IPS DF 4.7 (cell line): ENCODE measurements at regions not wholly inside any gene's neighbourhood (a gene's known extent, or its start where the extent isn't known, plus 50 kb on each side); places are given as distances from the start of the nearest gene placed in this dataset.
"Not testable (repeated sequence)": the region's sequence is repeated elsewhere in the genome, so short reads cannot be mapped to it uniquely, and the experiment has no call there.

Source experiments
- DNase-seq: peaks from one replicate; pipeline ENCODE4 v3.0.0-alpha.2; 2013; ENCODE audit warnings: low spot score; ENCODE audit errors: extremely low read depth

GRCh38 chr12:128015276-128015675 is 251.7 kb upstream of the TMEM132C start:
- DNase-seq, result no peak

- DNase-seq, result no peak
Measured at GRCh38 chr12:128018067-128018466, 248.9 kb upstream of the TMEM132C start.

DNA sequence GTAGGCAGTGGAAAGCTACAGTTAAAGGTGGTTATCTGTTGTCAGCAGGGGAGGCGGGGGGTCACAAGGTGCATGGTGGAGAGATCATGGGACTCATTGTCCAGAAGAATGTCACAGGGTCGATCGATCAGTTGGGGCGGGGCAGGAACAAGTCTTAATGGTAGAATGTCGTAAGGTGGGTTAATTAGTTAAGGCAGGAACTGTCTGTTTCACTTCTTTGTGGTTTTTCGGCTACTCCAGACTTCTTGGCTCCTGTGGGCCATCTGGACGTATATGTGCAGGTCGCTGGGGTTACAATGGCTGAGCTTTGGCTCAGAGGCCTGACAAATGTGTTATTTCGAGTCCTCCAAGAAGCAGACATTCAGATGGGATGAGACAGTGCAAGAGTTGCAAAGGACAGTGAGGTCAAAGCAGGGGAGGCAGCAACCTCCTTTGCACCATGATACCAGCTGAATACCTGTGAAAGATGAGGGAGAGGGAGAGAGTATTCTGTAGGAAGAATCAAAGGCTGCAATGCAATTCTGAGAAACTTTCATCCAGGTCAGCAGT is 246.9 kb upstream of the TMEM132C start:
- DNase-seq, result no peak

DNA sequence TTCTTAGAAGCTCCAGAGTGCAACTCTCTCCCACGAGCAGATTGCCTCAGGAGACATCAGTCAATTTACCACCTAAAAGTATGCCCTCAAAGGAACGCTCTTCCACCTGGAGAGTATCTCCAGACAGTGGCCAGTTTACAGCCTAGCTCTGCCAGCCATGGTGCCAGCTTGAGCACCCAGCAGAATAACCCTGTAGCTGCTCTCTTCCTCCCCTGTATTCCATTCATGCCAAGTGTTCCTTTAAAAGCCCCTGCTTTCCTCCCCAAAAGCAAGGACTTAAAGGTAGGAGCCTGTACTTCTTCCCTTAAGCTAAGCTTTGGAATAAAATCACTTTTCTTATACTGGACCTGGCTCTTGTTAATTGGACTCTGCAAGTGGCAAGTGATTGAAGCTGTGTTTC is 245.4 kb upstream of the TMEM132C start:
- no peak for DNase-seq

DNA sequence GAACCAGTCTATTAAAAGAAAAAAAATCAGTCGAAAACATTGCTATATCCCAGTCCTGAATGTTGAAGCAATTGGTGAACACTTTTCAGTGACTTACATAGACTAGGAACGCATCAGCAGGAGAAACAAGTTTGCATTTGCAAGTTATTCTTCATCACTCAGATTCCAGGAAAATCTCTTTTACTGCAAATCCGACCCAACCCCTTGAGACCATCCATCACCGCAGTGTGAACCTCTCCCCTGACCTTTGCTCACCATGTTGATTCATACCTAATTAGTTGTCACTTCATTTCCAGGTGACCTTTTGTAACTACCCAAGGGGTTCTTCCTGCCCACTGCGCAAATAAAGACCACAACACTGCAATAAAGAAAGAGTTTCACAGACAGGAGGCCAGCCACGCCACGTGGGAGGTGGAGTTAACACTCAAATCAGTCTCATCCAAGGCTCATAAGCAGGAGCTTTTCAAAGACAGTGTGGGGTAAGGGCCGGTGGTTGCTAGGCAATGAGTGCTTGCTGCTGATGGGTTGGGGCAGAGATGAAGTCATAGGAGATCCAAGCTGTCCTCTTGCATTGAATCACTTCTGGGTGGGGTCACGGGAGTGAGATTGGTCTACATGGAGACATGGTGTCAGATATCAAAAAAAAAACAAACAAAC is 241.3 kb upstream of the TMEM132C start:
- DNase-seq, result no peak

DNA sequence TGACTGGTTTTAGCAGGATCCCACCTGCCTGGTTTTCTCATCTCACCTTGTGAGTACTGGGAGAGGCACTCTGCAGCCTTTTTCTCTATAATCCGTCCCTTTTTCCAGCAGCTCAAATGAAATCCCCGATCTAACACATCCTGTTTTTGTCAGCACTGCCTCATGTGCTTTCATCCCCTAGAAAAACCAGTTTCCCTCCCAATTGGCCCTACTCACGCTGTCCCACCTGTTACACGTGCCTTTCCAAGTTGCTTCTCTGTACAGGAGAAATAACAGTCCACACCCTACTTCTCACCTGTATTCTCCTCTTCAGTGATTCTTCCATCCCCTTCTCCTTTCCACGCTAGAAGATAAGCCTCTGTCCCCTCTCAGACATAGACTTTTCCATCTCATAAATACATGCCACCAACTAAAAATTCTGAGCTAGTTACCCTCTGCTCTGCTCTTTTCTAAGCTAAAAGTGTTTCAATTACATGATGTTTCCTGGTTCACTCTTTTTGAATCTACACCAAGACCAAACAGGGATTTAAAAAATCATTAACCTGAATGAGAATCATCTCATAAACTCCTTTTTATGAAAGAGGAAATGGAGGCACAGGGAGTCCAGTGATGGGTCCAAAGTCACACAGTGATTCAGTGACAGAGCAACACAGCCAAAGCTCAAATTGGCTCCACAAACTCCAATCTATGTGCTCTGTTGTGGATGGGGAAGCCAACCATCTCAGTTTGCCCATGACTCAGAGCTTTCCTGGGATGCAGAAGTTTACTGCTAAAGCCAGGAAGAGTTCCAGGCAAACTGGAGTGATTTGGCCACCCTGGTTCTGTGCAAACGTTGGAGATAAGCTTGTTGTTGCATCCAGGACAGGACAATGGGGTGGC is 240.0 kb upstream of the TMEM132C start:
- DNase-seq, result no peak

GRCh38 chr12:128033473-128033872 is 233.5 kb upstream of the TMEM132C start:
- DNase-seq, result no peak

DNA sequence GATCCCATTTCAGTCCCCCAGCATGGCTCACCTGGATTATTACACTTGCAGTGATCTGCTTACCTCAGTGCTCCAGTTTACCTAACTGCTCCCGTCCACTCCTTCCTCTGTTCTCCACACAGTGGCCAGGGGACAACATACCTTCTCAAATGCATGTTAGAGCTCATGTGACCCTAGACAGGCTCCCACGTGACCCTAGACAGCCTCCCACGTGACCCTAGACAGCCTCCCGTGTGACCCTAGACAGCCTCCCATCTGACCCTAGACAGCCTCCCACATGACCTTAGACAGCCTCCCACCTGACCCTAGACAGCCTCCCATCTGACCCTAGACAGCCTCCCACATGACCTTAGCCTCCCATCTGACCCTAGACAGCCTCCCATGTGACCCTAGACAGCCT is 226.0 kb upstream of the TMEM132C start:
- DNase-seq, result no peak

GRCh38 chr12:128042283-128042682 is 224.7 kb upstream of the TMEM132C start:
- DNase-seq, result not testable (repeated sequence)

GRCh38 chr12:128042825-128043224 is 224.1 kb upstream of the TMEM132C start:
- no peak for DNase-seq

- no peak for DNase-seq
Measured at GRCh38 chr12:128043317-128043716, 223.7 kb upstream of the TMEM132C start.

DNA sequence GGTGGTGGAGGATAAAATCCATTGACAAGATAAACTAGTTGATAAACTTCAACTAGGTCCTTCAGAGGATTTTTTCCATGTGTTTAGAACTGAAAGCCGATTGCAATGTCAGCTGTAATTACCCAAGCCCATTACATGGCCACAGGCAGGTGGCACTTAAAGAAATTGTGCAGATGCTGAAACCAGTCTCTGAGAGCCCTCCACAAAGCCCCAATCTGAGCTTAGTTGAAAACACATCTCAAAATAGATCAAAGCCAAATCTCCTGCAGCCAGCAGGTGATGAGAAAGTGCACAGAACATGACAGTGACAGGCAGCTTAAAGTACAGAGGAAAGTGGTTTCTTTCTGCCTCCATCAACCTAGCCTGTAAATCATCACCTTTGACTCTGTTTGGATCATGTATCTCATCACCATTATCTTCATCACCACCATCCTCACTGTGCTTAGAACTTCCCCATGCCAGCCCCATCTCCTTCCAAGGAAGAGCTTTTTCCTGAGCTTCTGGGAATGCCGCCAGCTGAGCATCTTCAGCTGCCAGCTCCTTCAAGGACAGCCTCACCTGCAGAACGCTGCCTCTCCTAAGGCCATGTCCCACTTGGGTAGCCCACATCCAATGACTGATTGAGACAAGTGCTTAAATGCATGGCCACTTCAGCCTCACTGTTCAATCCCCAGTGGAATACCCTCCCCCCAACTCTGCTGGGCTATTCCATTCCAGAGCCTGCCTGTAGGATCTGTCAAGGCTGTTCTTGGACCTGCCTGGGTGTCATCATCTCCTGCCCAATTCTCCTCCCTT is 219.5 kb upstream of the TMEM132C start:
- no peak for DNase-seq

DNA sequence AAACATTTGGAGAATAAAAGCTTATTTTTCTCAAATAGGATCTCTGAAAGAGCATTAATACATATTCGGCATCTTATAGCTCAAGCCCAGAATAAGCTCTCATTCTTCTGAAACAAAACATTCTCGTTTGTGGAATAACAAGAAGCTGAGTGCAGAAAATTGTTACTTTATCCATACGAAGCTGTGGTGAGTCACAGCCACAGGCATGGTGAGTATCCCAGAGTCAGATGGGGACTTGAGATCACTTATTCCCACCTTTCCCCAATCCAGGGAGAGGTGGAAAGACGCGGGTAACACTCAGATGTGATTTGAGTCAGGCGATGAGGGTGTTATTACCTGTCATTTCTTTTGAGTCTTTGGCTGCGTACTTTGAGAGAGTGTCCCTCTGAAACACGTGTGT is 214.6 kb upstream of the TMEM132C start:
- DNase-seq, result no peak

DNA sequence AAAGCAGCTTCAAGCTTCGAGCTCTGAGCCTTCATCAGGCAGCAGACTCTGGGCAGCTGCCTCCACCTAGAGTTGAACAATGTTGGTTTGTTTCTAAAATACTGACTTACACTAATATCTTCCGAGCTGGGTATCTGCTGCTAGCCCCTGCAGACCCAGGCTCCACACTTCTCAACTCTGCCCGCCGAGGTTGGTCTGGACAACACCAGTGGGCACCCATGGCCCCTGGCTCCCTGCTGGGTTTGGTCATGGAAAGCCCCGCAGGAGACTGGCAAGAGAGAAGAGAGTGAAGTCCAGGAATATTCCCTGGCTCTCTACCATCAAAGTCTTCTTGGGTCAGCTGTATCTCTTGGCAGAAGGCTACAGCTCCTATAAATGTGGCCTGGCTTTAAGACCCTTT is 214.2 kb upstream of the TMEM132C start:
- no peak for DNase-seq

- no peak for DNase-seq
Measured at GRCh38 chr12:128055567-128055966, 211.4 kb upstream of the TMEM132C start.

DNA sequence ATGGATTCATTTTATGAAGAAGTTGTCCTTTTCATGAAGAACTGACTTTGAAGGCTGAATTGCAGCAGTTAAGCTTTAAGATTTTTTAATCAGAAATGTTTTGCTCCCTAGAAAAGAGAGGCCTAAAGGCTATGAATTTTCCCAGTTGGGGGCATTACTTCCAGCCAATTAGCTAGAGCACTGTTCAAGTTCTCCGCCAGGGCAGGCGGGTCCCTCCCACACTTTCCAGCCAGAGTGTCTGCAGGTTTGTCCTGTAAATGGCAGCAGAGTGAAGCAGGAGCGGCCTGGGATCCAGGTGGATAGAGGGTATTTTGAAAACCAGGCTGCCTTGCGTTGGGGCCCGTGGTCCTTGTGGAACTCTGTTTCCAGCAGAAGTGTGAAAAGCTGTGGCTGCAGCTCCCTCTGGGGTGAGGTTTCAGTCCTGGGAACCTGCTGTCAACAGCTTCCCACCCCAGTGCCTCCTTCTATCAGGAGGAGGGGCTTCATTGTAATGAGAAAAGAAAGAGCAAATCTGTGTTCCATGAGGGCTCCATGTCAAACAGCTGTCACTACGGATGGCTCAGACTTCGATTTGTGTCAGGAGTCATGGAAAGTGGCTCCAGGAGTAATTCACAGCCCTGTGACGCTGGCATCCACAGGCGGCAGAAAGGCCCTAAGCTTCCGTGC is 210.7 kb upstream of the TMEM132C start:
- no peak for DNase-seq

GRCh38 chr12:128057586-128057985 is 209.4 kb upstream of the TMEM132C start:
- DNase-seq, result no peak

DNA sequence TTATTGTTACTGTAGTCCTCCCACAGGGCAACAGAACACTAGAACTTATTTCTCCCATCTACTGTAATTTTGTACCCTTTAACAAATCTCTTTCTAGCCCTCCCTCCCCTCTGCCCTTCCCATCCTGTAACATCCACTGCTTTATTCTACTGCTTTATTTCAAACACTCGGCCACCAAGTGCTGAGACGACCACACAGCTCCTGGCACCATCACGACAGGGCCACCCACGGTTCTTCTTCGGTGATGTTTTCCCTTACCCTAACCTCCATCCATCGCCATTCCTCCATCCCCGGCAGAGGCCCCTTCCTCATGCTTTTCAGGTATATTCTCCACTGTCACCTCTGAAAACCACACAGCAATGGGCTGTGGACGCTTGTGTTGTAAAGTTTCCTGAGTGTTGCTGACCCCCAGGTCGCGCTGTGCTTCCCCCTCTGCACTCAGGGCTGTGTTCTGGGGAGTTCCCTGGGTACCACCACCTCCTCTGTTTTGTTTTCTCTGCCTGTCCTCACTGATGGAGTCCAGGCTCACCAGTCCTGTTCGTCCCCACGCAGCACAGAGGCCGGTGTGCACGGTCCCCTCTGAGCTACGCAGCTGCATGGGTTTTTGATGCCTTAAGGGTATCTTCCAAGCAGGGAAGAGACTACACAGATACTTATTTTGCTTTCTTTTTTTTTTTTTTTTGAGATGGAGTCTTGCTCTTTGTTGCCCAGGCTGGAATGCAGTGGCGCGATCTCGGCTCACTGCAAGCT is 207.2 kb upstream of the TMEM132C start:
- DNase-seq, result no peak

GRCh38 chr12:128068211-128068610 is 198.8 kb upstream of the TMEM132C start:
- DNase-seq, result no peak

DNA sequence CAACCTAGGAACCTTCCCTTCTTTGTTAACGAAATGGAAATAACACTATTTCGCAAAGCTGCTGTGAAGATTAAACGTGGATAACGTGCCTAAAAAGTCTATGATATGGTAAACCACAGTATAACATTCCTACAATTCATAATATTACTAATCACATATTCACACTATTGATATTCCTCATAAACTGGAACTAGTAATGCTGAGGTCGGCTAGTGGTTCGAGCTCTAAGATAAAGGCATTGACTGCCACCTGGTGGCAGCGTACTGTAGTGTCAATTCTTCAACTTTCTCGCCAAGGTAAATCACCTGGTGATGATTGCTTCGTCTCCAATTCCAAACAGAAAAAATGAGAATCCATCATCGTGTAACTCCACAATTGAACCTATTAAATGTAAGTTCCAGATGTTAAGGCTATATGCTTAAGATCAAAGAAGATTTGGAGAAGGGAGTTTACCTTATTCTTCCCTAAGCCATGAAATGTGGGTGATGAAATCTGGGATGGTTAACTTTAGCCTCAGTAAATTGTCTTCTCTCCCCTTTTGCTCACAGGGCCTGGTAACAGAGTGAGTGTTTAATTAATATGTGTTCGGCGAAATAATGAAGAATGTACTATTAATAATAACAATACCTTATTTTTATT is 197.5 kb upstream of the TMEM132C start:
- no peak for DNase-seq
